ENCODE measurements at regions not wholly inside any gene's neighbourhood (a gene's known extent, or its start where the extent isn't known, plus 50 kb on each side); places are given as distances from the start of the nearest gene placed in this dataset.

GRCh38 chr9:117887941-117888340 lies 183.7 kb downstream of the TLR4 start:
- no peak overlapping the region for H3K27ac ChIP-seq

GRCh38 chr9:117903453-117903852 lies 199.2 kb downstream of the TLR4 start:
- POLR2A ChIA-PET = no interaction called here
- no peak for FAIRE-seq
- Histone ChIP-seq H3K4me2 (no peak overlapping the region), H3K4me1 (no peaks in the 10 kb centered on the region), H3K27ac (no peak overlapping the region), H3K9me3 (no peaks in the 10 kb centered on the region), H3K4me3 (no peak overlapping the region)
- no peak for ATAC-seq
- DNase-seq (ENCODE audit: low read depth in 1 of 2, low spot score in 1 of 2) = no peak
- CTCF ChIA-PET = no interaction called here
- 0% methylated on average over 1 of the region's 1 CpG for WGBS (ENCODE audit: missing lambda C conversion rate)
- TF ChIP-seq FOSB (CRISPR knock-in tag; IDR thresholded peaks at IDR 0.05) = no peak
- no peak for TF ChIP-seq POLR2AphosphoS2 (conservative IDR thresholded peaks at IDR 0.05; ENCODE audit: low read length)
- no peak for TF ChIP-seq RNF2 (IDR thresholded peaks at IDR 0.05; ENCODE audit: borderline replicate concordance, low read depth)
- no peak for TF ChIP-seq CBX2 (IDR thresholded peaks at IDR 0.05; ENCODE audit: borderline replicate concordance, low read depth)
- no peak for TF ChIP-seq HMGXB4 (CRISPR knock-in tag; IDR thresholded peaks at IDR 0.05; ENCODE audit: borderline replicate concordance)
- TF ChIP-seq ESRRA (IDR thresholded peaks at IDR 0.05; ENCODE audit: borderline replicate concordance, low read length) = no peak
- TF ChIP-seq RFX5 (IDR thresholded peaks at IDR 0.05) = no peak
- no peak for TF ChIP-seq HDAC2 (IDR thresholded peaks at IDR 0.05)
- no peak for TF ChIP-seq ZSCAN20 (CRISPR knock-in tag; IDR thresholded peaks at IDR 0.05)
- TF ChIP-seq MAFK (IDR thresholded peaks at IDR 0.05; ENCODE audit: partially characterized antibody) = no peak
- no peak for TF ChIP-seq RARB (CRISPR knock-in tag; IDR thresholded peaks at IDR 0.05)

More at GRCh38 chr9:117887941-117888340, 183.7 kb downstream of the TLR4 start:
- 3% methylated on average over 3 of the region's 3 CpGs for WGBS (ENCODE audit: missing lambda C conversion rate)
- no peak overlapping the region for H3K4me2 ChIP-seq
- TF ChIP-seq RNF2 (IDR thresholded peaks at IDR 0.05; ENCODE audit: borderline replicate concordance, low read depth) (no peak), JUN (IDR thresholded peaks at IDR 0.05) (no peak), KDM5A (IDR thresholded peaks at IDR 0.05) (no peak), CBX2 (IDR thresholded peaks at IDR 0.05; ENCODE audit: borderline replicate concordance, low read depth) (no peak), TP53 (CRISPR knock-in tag; IDR thresholded peaks at IDR 0.05) (no peak), ELK1 (IDR thresholded peaks at IDR 0.05; ENCODE audit: low read depth, low read length) (no peak), RAD21 (conservative IDR thresholded peaks at IDR 0.05 in 1 of 2, IDR thresholded peaks at IDR 0.05 in 1 of 2) (no peak), MAFK (IDR thresholded peaks at IDR 0.05; ENCODE audit: partially characterized antibody) (no peak), FOSL2 (IDR thresholded peaks at IDR 0.05) (no peak), FOSL2 (CRISPR knock-in tag; IDR thresholded peaks at IDR 0.05) (no peak), RCOR1 (IDR thresholded peaks at IDR 0.05; ENCODE audit: low read depth, low read length) (no peak), CHD4 (IDR thresholded peaks at IDR 0.05; ENCODE audit: borderline replicate concordance) (no peak), HDAC2 (IDR thresholded peaks at IDR 0.05) (no peak), PHF8 (IDR thresholded peaks at IDR 0.05; ENCODE audit: borderline replicate concordance, low read depth) (no peak), CTCF (IDR thresholded peaks at IDR 0.05) (no peak), POLR2AphosphoS2 (conservative IDR thresholded peaks at IDR 0.05; ENCODE audit: low read length) (no peak), HMGXB4 (CRISPR knock-in tag; IDR thresholded peaks at IDR 0.05; ENCODE audit: borderline replicate concordance) (no peak), MYC (IDR thresholded peaks at IDR 0.05; ENCODE audit: borderline replicate concordance, low read length) (no peak), NPAS2 (CRISPR knock-in tag; IDR thresholded peaks at IDR 0.05; ENCODE audit: borderline replicate concordance) (no peak)
- TF ChIP-seq, protein P1, sequence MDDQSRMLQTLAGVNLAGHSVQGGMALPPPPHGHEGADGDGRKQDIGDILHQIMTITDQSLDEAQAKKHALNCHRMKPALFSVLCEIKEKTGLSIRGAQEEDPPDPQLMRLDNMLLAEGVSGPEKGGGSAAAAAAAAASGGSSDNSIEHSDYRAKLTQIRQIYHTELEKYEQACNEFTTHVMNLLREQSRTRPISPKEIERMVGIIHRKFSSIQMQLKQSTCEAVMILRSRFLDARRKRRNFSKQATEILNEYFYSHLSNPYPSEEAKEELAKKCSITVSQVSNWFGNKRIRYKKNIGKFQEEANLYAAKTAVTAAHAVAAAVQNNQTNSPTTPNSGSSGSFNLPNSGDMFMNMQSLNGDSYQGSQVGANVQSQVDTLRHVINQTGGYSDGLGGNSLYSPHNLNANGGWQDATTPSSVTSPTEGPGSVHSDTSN (IDR thresholded peaks at IDR 0.05) = no peak
- TF ChIP-seq, protein P2, sequence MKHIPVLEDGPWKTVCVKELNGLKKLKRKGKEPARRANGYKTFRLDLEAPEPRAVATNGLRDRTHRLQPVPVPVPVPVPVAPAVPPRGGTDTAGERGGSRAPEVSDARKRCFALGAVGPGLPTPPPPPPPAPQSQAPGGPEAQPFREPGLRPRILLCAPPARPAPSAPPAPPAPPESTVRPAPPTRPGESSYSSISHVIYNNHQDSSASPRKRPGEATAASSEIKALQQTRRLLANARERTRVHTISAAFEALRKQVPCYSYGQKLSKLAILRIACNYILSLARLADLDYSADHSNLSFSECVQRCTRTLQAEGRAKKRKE (CRISPR knock-in tag; IDR thresholded peaks at IDR 0.05; ENCODE audit: low read depth) = no peak
- DNase-seq (ENCODE audit: low read depth in 1 of 2, low spot score in 1 of 2) = no peak
- POLR2A ChIA-PET = no interaction called here
- CTCF ChIA-PET = interaction anchor here (0.5 kb wide), 1 partner anchor 214 kb away, joined by 4 read pairs; no protein-coding TSS in a partner anchor
- H3K4me3 ChIP-seq = no peak overlapping the region
- FAIRE-seq = no peak
- H3K4me1 ChIP-seq = no peaks in the 10 kb centered on the region
- no peak for ATAC-seq
- H3K9me3 ChIP-seq = no peaks in the 10 kb centered on the region

Measured in A549 (cell line).